ENCODE measurements at regions not wholly inside any gene's neighbourhood (a gene's known extent, or its start where the extent isn't known, plus 50 kb on each side); places are given as distances from the start of the nearest gene placed in this dataset.

GRCh38 chr1:81558291-81559076 lies 242.2 kb upstream of the ADGRL2 start:
- intact Hi-C loops (cut with micrococcal nuclease; ENCODE audit: unreplicated experiment) (no loop called here), in situ Hi-C loops (cut with HindIII; ENCODE audit: low pct_unique_long_range_greater_than_20kb, low sequenced_read_pairs) (no loop called here)
- H3K36me3 ChIP-seq (ENCODE audit: control insufficient read depth, insufficient read depth, low read length) = no peaks in the 10 kb centered on the region
- POLR2A ChIA-PET = no interaction called here
- no peaks in the 10 kb centered on the region for H3K9me3 ChIP-seq (ENCODE audit: control insufficient read depth, insufficient read depth, low read depth, low read length)
- ATAC-seq = no peak
- H3K4me1 ChIP-seq (ENCODE audit: control insufficient read depth, insufficient read depth, low read length) = no peaks in the 10 kb centered on the region
- no peaks in the 10 kb centered on the region for H3K27me3 ChIP-seq (ENCODE audit: control insufficient read depth, insufficient read depth, low read length)
- no peak for DNase-seq (ENCODE audit: low read depth, low spot score)
- TF ChIP-seq SIN3A (IDR thresholded peaks at IDR 0.05; ENCODE audit: borderline replicate concordance, insufficient read depth, low read depth, low read length) = no peak
- H3K4me3 ChIP-seq (ENCODE audit: low read depth in 2 of 2, low read length in 2 of 2) = no peak overlapping the region
- H3K27ac ChIP-seq (ENCODE audit: low read length) = no peak overlapping the region
- CTCF ChIA-PET = no interaction called here
- no TSS peak for BruUV-seq (replicated peaks)

- intact Hi-C loops (cut with micrococcal nuclease; ENCODE audit: unreplicated experiment) = no loop called here
- TF ChIP-seq, protein P1, sequence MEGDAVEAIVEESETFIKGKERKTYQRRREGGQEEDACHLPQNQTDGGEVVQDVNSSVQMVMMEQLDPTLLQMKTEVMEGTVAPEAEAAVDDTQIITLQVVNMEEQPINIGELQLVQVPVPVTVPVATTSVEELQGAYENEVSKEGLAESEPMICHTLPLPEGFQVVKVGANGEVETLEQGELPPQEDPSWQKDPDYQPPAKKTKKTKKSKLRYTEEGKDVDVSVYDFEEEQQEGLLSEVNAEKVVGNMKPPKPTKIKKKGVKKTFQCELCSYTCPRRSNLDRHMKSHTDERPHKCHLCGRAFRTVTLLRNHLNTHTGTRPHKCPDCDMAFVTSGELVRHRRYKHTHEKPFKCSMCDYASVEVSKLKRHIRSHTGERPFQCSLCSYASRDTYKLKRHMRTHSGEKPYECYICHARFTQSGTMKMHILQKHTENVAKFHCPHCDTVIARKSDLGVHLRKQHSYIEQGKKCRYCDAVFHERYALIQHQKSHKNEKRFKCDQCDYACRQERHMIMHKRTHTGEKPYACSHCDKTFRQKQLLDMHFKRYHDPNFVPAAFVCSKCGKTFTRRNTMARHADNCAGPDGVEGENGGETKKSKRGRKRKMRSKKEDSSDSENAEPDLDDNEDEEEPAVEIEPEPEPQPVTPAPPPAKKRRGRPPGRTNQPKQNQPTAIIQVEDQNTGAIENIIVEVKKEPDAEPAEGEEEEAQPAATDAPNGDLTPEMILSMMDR (IDR thresholded peaks at IDR 0.05) = no peak
- TF ChIP-seq REST (IDR thresholded peaks at IDR 0.05; ENCODE audit: insufficient read depth in 1 of 2, low read depth in 2 of 2, low read length in 1 of 2) = no peak
- no peak for TF ChIP-seq SIN3A (IDR thresholded peaks at IDR 0.05; ENCODE audit: borderline replicate concordance, insufficient read depth, low read depth, low read length)
- no peak for TF ChIP-seq TCF7L2 (IDR thresholded peaks at IDR 0.05; ENCODE audit: low read depth, low read length)
- no peak for TF ChIP-seq POLR2AphosphoS5 (IDR thresholded peaks at IDR 0.05; ENCODE audit: low read depth, low read length)
- ChIA-PET CTCF (no interaction called here), POLR2A (no interaction called here)
- Histone ChIP-seq H3K9me3 (ENCODE audit: control insufficient read depth, insufficient read depth, low read depth, low read length) (no peaks in the 10 kb centered on the region), H3K4me3 (ENCODE audit: low read depth in 2 of 2, low read length in 2 of 2) (no peak overlapping the region), H3K36me3 (ENCODE audit: control insufficient read depth, insufficient read depth, low read length) (no peaks in the 10 kb centered on the region), H3K4me1 (ENCODE audit: control insufficient read depth, insufficient read depth, low read length) (no peaks in the 10 kb centered on the region), H3K27ac (ENCODE audit: low read length) (no peak overlapping the region), H3K27me3 (ENCODE audit: control insufficient read depth, insufficient read depth, low read length) (no peaks in the 10 kb centered on the region)
- ATAC-seq (no peak), DNase-seq (ENCODE audit: low read depth, low spot score) (no peak)
- in situ Hi-C loops (cut with HindIII; ENCODE audit: low pct_unique_long_range_greater_than_20kb, low sequenced_read_pairs) = no loop called here
- BruUV-seq (replicated peaks) = no TSS peak
Observed at GRCh38 chr1:81556968-81557367, 243.8 kb upstream of the ADGRL2 start.

- Histone ChIP-seq H3K4me3 (ENCODE audit: low read depth in 2 of 2, low read length in 2 of 2) (no peak overlapping the region), H3K4me1 (ENCODE audit: control insufficient read depth, insufficient read depth, low read length) (no peaks in the 10 kb centered on the region), H3K27me3 (ENCODE audit: control insufficient read depth, insufficient read depth, low read length) (no peaks in the 10 kb centered on the region), H3K36me3 (ENCODE audit: control insufficient read depth, insufficient read depth, low read length) (no peaks in the 10 kb centered on the region), H3K9me3 (ENCODE audit: control insufficient read depth, insufficient read depth, low read depth, low read length) (no peaks in the 10 kb centered on the region), H3K27ac (ENCODE audit: low read length) (no peak overlapping the region)
- in situ Hi-C loops (cut with HindIII; ENCODE audit: low pct_unique_long_range_greater_than_20kb, low sequenced_read_pairs) (no loop called here), intact Hi-C loops (cut with micrococcal nuclease; ENCODE audit: unreplicated experiment) (no loop called here)
- ChIA-PET POLR2A (no interaction called here), CTCF (no interaction called here)
- TF ChIP-seq SIN3A (IDR thresholded peaks at IDR 0.05; ENCODE audit: borderline replicate concordance, insufficient read depth, low read depth, low read length) (no peak), REST (IDR thresholded peaks at IDR 0.05; ENCODE audit: insufficient read depth in 1 of 2, low read depth in 2 of 2, low read length in 1 of 2) (no peak), POLR2AphosphoS5 (IDR thresholded peaks at IDR 0.05; ENCODE audit: low read depth, low read length) (no peak), TCF7L2 (IDR thresholded peaks at IDR 0.05; ENCODE audit: low read depth, low read length) (no peak)
- TF ChIP-seq, protein P1 (IDR thresholded peaks at IDR 0.05) = no peak
- no peak for ATAC-seq
- BruUV-seq (replicated peaks) = no TSS peak
- no peak for DNase-seq (ENCODE audit: low read depth, low spot score)
Observed at GRCh38 chr1:81554534-81554933, 246.2 kb upstream of the ADGRL2 start.

Measured in Panc1 (cell line).